SK-N-SH (cell line): ENCODE measurements at regions not wholly inside any gene's neighbourhood (a gene's known extent, or its start where the extent isn't known, plus 50 kb on each side); places are given as distances from the start of the nearest gene placed in this dataset.

ENCODE experiments used
- CTCF ChIP-seq: fragments of 200-600 bp; sonication (generic); IDR thresholded peaks from 2 replicates; pipeline ENCODE4 v1.6.1; 2017; ENCODE audit warnings: antibody characterized with exemption, mild to moderate bottlenecking, moderate library complexity
- FOXM1 ChIP-seq: IDR thresholded peaks from 2 replicates; pipeline ENCODE4 v1.4.0; 2012; ENCODE audit warnings: low read depth, mild to moderate bottlenecking
- GABPA ChIP-seq: IDR thresholded peaks from 2 replicates; pipeline ENCODE4 v1.4.0; 2012; ENCODE audit warnings: low read depth, mild to moderate bottlenecking
- NFIC ChIP-seq: IDR thresholded peaks from 2 replicates; pipeline ENCODE4 v1.4.0; 2012; ENCODE audit warnings: borderline replicate concordance
- POLR2AphosphoS5 ChIP-seq: IDR thresholded peaks from 2 replicates; pipeline ENCODE4 v1.6.1; 2012; ENCODE audit warnings: low read depth, low read length
- RXRA ChIP-seq: IDR thresholded peaks from 2 replicates; pipeline ENCODE4 v1.4.0; 2012; ENCODE audit warnings: low read depth, mild to moderate bottlenecking, borderline replicate concordance
- SMC3 ChIP-seq: IDR thresholded peaks from 2 replicates; pipeline ENCODE4 v1.6.1; 2012; ENCODE audit warnings: low read depth, low read length, improper control_type of control experiment
- TF ChIP-seq, protein P1 (sequence below): IDR thresholded peaks from 2 replicates; pipeline ENCODE4; 2012
- TF ChIP-seq, protein P2 (sequence below): fragments of 150-350 bp; IDR thresholded peaks from 2 replicates; pipeline ENCODE4 v1.6.1; 2017; ENCODE audit warnings: antibody characterized with exemption, low read length, low read depth, borderline replicate concordance

- TF ChIP-seq POLR2AphosphoS5 (no peak), RXRA (no peak), NFIC (no peak), FOXM1 (no peak), SMC3 (no peak), CTCF (no peak), GABPA (no peak)
- TF ChIP-seq, protein P1, sequence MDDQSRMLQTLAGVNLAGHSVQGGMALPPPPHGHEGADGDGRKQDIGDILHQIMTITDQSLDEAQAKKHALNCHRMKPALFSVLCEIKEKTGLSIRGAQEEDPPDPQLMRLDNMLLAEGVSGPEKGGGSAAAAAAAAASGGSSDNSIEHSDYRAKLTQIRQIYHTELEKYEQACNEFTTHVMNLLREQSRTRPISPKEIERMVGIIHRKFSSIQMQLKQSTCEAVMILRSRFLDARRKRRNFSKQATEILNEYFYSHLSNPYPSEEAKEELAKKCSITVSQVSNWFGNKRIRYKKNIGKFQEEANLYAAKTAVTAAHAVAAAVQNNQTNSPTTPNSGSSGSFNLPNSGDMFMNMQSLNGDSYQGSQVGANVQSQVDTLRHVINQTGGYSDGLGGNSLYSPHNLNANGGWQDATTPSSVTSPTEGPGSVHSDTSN = no peak
- TF ChIP-seq, protein P2, sequence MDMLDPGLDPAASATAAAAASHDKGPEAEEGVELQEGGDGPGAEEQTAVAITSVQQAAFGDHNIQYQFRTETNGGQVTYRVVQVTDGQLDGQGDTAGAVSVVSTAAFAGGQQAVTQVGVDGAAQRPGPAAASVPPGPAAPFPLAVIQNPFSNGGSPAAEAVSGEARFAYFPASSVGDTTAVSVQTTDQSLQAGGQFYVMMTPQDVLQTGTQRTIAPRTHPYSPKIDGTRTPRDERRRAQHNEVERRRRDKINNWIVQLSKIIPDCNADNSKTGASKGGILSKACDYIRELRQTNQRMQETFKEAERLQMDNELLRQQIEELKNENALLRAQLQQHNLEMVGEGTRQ = no peak
These were observed 77.7 kb upstream of the ATP5MC3 start for GRCh38 chr2:175259164-175259563.
